HG03280 (cell line): ENCODE measurements at regions not wholly inside any gene's neighbourhood (a gene's known extent, or its start where the extent isn't known, plus 50 kb on each side); places are given as distances from the start of the nearest gene placed in this dataset.

Source experiments
- ATAC-seq: cut with Tn5 transposase; IDR thresholded peaks from one replicate; pipeline ENCODE4 v1.9.1; 2021; ENCODE audit warnings: mild to moderate bottlenecking, moderate library complexity; ENCODE audit not compliant: unreplicated experiment

DNA sequence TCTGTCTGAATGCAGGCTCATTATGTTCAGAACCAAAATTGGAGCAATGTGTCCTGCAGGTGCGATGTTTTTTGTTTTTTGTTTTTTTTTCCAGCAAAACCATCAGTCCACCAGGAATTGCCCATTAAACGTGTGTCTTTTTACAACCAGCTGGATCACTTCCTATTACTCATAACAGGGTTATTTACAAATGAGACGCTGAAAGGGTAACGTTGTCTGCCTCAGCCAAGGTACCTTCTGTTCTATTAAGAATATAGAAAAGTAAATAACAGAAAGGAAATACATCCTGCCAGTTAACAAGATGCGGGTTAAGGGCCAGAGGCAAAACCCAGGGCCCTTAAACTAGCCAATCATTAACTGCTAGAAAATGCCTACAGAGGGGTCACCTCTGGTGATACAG is 590.4 kb downstream of the TBC1D4 start:
- ATAC-seq = no peak

DNA sequence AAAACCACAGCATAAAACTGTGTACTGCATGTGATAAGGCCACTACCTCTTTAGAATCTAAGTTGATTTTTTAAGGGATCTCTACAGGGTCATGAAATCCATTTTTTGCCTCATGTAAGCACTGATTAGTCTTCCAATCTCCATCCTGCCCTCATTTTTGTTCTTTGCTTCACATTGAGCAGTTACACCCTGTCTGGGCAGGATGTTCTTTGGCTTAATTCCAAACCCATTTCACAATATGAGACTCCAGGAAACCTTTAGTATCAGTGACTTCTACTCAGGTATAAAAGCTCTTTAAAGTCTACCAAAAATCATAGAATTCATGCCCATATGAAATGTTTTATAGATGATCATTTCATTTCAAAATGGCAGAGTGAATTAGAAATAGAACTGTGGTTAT is 592.6 kb downstream of the TBC1D4 start:
- no peak for ATAC-seq

DNA sequence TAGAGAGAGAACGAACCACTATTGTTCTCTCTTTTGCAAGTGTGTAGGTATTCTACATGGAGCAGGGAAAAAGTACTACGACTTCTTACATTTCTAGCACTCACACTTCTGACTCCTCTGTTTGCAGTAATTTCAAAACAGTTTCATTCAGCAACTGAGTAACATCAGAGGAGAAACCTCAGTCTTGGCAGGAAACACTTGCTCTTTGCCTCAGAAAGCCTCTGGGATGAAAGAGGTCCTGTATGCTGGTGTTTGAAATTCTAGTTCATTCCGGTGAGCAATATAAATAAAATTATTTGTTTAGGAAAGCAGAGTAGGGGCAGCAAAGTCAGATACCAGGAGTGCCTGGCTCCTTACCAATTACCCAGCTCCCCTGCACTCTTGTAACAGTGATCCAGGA is 595.5 kb downstream of the TBC1D4 start:
- no peak for ATAC-seq

DNA sequence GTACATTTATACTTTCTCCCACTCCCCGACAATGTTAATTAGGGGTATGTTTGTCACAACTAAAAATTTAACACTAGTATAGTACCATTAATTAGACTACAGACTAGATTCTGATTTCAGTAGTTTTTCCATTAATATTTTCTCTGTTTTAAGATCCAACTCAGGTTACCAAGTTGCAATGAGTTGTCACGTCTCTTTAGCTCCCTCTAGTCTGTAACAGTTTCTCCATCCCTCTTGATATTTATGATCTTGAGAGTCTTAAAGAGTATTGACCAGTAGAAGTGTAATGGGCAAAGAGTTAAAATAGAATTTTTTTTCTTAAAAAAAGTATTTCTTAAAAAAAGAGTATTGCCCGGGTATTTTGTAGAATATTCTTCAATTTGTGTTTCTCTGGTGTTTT is 598.1 kb downstream of the TBC1D4 start:
- ATAC-seq = no peak

DNA sequence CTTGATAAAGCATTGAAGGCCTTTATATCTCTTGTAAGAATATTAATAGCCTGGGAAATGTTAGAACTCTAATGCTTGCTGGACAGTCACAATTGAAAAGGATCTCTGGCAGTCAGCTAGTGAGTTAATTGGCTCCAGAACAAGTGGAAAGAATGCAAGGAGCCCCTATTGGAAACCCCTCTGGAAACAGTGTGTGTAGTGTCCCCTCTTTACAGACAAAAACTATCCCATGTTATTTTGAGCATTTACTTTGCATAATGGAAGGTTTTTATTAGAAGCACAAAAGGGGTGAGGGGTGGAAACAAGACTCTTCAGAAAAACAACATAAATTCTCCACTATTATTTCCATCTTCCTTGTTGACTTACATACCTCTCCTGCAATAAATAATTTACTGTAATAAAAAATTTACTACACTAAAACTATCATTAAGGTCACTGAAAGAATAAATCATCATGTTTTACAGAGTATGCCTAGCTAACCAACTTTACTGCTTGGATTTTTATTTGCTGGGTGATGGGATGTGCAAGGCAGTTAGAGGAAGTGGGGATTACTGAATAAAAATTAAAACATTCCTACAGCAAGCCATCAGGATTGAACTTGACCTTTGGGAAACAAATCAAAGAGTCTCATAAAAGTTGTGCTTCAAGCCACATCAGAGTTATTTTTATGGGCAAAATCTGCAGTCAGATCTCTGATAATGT is 610.4 kb downstream of the TBC1D4 start:
- no peak for ATAC-seq

DNA sequence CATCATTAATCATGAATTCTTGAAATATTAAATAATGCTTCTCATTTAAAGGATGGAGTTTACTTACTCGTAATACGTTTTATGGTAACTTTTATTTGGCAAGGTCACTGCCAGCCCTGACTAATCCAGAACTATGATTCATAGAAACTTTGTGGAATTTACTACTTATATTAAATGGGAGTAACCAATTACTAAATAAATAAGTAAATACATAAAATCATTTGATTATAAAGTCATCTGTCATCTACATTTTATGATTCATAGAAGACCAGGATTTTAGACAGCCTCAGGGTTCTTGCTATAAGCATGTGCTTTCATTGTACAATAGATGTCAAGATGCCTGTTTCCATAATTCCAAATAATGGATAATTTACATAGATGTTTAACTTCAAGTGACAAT is 611.1 kb downstream of the TBC1D4 start:
- ATAC-seq = no peak

DNA sequence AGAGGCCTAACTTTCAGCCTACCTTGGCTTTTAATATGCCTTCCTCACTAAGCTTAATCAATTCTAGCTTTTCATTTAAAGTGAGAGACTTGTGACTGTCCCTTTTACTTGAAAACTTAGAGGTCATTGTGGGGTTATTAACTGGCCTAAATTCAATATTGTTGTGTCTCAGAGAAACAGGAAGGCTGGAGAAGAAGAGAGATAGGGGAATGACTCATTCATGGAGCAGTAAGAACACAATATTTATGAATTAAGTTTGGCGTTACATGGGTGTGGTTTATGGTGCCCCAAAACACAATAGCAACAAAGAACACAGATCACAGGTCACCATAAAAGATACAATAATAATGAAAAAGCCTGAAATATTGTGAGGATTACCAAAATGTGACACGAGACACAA is 612.1 kb downstream of the TBC1D4 start:
- no peak for ATAC-seq

DNA sequence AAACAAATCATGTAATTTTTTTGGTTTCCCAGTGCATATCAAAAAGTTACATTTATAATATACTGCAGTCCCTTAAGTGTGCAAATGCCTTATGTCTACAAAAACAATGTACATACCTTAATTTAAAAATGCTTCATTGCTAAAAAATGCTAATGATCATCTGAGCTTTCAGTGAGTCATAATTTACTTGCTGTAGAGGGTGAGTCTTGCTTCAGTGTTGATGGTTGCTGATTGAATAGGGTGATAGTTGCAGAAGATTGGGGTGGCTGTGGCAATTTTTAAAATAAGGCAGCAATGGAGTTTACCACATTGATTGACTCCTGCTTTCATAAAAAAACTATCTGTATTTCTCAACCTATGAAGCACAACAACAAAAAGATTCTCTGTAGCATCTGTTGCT is 613.9 kb downstream of the TBC1D4 start:
- no peak for ATAC-seq

DNA sequence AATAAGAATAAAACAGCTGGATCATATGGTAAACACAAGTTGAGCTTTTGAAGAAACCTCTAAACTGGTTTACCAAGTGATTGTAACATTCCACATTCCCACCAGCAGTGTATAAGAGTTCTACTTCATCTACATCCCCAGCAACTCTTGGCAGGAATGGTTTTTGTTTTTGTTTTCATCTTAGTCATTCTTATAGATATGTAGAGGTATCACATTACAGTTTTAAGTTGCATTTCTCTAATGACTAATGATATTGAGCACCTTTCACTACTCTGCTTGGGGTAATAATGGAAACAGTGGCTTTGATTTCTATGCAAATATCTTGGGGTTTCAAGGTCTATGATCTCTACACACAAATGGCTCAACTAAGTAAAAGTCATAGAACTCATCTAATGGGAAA is 614.5 kb downstream of the TBC1D4 start:
- no peak for ATAC-seq

DNA sequence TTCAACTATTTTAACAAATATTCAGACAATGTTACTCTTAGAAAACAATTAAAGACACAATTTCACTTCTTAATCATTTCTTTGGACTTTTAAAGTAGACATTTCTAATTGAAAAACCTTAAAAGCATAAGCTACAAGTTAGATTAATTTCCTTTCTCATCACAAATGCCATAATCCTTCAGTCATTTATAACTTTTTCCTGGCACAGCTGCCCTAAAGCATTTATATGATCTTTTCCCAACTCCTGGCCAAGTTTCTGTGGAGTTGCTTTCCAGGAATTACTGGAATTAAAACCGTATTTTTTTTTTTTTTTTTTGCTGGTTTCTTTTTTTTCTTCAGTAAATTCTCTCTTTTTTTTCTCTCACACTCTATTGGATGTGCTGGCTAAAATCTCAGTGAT is 615.9 kb downstream of the TBC1D4 start:
- no peak for ATAC-seq

DNA sequence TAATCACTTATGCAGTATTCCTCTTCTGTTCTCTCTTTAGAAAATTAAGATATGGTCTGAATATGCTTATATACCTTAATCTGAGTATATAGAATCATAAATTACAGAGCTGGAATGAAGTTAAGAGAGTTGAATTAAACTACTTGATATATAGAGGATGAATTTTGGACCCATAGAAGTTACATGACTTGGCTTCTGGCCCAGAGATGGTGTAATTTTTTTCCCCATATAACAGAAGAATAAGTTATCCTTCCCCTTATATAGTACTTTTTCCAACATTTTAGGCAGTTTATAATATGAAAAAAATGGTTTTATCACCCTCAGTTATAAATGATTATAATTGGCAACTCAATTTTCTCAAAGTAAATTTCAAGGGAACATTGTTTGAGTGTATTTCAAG is 616.3 kb downstream of the TBC1D4 start:
- ATAC-seq = no peak

DNA sequence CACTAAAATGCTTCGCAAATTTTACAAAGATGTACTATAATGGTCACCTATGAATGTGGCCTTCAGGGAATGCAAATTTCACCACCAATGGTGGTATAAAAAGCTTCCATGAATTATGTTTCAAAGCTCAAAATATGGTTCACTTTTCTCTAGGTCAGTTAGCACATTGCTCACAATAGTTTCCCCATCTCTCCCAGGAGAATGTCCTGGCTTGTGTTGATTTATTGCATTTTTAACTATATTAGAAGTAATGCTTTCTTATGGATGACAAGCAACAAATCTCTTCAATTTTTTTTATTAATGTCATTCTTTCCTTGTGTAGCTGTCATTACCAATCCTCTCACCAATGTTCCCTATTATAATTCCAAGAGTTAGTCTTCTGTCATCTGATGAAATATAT is 621.2 kb downstream of the TBC1D4 start:
- ATAC-seq = no peak

DNA sequence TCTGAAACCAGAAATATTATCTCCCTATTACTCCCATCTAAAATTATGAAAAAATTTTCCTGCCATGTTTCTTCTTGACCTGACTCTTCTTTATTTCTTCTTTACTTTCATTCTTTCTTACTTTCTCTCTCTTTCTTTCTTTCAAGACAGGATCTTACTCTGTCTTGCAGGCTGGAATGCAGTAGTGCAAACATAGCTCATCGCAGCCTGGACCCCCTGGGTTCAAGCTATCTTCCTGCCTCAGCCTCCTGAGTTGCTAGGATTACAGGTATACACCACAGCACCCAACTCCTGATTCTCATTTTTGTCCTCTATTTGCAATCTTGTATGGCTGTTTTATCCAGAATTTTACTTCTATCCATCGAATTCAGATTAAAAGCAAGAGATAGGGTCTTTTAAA is 631.1 kb downstream of the TBC1D4 start:
- no peak for ATAC-seq

DNA sequence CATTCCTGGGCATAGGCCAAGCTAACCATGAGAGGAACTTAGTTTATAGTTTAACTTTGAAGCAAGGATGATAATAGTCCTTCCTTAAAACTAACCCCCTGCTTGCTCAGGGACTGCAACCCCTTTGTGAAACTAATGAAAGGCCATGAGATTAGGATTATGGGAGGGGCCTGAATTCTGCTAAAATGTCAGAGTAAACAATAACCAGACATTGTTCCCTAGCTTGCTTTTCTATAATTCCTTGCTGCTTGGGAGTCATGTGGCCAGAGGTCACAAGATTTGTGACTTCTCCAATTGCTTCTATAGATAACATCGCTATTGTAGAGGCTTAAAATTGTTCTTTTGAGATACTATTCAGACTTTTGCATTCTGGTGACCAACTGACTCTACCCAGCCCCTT is 634.0 kb downstream of the TBC1D4 start:
- ATAC-seq = no peak

DNA sequence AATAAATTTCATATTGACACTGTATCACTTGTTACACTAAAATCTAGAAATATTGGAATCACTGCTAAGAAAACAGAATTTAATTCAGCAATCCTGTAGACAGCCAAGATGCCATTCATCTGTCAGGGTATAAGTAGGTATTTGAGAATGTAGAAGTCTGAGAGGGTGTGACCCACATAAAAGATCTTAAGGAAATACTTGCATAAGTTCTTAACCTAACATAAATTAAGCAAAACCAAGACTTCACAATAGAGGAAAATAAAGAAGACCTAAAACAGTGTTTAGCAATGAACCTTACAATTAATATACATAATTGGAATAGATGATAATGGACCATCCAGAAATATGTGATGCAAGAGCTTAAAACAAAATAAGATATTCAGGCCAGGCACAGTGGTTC is 636.2 kb downstream of the TBC1D4 start:
- no peak for ATAC-seq

DNA sequence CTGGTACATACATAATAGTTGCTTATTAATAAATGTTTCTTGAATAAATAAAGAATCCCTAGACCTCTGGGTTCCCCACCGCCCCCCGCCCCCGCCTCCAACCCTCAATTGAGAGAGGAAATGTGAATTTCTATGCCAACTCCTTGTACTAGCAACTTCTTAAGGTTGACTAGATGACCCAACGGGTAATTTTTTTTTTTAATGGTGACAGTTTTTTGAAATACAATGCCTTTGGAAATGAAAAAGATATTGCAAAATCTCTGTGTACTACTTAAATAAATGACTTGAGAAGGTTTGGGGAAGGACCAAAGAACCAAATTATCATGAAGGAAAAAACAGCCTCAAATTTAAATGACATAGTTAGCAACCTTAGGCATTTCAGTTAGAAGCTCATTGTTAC is 640.3 kb downstream of the TBC1D4 start:
- no peak for ATAC-seq

DNA sequence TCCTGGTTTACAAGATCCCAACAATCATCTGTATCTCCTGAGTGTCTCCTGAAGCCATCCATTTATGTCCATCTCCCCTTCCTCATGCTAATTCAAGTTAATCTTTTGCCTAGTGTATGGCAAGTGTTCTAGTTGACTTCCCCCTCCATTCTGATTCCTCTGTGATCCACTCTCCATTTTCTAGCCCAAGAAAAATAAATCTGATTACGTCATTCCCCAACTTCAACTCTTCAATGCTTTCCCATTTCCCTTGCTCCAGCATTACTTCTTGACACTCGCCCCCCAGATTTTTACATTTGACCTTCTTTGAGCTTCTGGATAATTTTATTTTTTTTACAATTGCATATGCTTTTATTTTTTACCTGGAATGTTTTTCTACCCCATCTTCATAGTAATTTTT is 640.8 kb downstream of the TBC1D4 start:
- no peak for ATAC-seq

DNA sequence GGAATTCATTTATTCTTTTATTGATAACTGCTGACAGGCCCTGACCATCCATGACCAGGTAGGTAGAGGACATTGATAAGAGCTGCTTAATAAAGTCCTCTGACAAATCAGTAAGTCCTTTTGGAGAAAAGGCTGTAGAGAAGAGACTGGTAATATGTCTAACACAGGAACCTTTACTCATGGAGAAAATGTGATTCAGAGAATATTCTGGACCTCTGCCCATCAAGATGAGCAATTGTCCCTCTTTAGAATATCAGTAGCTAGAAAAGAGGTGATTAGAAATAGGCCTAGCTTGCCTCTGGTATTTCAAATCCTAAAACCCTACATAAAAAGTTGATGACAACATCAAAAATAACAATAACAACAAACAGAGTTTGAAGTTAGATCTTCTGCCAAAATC is 642.3 kb downstream of the TBC1D4 start:
- ATAC-seq = no peak

DNA sequence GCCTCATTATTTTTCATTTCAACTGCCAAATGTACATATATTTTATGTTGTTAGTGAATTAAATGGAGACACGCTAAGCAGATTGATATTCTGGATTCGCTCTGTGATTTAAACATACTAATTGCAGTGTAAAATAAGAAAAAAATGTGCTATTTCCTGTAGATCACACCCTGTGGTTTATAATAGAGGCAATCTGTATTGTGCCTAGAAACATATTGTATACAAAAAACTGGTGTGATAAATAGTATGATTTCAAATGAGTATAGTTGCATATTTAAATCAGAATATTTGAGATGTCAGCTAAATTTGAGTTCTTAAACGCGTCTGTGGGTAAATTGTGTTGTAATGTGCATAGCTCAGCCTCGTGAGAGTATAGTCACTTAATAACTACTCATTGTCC is 643.9 kb downstream of the TBC1D4 start:
- no peak for ATAC-seq

DNA sequence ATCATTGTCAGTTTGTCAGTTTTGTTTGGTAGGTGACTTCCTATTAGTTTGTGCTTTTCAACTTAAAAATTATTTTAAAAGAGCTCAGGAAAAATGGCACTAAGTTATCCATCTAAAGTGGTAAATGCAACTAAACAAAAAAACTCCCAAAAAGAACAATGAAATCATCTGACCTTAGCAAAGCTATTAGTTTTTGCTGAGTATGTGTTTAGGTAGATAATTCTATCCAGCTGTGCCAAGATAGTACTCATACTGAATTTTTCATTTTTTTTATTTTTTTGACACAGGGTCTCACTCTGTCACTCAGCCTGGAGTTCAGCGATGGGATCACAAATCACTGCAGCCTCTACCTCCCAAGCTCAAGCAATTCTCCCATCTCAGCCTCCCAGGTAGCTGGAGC is 645.3 kb downstream of the TBC1D4 start:
- no peak for ATAC-seq

DNA sequence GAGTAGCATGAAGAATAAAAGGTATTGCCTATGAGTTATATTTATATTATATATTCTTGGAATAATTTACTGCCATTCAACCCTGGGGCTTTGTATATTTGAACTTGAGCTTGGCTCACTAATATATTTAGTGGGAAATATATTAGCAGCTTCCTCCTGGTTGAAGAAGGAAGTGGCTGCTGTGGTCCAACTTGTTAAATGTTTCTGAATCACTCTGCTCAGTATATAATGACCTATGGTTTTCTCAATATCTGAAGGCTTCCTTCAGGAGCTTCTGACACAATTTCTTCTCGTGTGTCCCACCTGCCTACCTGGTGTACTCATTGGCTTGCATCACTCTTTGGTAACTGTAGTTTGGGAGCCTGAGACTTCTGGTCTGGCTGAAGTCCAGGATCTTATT is 646.4 kb downstream of the TBC1D4 start:
- ATAC-seq = no peak

DNA sequence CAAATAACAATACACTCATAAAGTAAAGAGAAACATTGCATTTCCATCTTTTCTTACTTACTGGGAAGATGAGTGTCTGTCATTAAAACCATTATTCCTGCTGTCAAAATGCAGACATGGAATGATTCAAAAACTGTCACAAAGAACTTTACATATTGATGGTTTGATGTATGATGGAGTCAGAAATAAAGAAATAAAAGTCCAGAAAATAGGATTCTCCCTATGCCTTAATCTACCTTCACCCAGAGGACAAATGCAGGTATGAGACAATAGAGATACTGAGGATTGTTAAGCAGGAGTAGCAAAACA is 656.1 kb downstream of the TBC1D4 start:
- ATAC-seq = no peak

DNA sequence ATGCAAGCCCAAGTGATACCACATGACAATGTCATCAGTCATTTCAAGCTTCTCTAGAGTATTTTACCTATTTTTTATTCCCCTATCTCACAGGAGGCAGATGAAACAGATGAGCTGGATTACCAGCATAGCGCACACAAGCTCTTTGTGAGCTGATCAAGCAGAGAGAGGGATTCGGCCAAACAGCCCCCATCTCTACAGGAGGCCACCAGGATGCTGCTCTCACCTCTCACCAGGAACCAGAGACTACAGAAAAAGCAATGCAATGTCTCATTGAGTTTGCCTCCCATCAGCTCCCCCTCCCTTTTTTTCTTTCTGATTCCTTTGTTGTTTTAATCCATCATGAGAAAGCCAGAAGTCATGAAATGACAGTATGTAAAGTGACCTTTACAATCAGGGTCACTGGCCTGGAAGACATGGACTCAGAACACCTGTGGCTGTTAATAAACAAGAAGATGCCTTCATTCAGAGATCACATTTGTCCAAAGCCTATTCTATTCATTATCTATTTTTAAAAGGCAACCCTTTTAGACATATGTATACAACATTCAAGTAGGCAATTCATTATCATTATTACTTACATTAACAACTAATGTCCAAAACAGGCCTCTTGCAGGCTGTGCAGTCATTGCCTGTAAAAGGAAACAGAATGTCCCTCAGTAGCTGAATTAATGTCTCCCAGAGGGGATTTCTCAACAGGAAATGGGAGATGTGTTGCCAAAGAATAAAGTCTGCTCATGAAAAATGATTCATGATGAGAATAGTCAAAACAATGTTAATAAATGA is 656.6 kb downstream of the TBC1D4 start:
- ATAC-seq = no peak
